ENCODE measurements at regions not wholly inside any gene's neighbourhood (a gene's known extent, or its start where the extent isn't known, plus 50 kb on each side); places are given as distances from the start of the nearest gene placed in this dataset.

- no peak for DNase-seq (ENCODE audit: low spot score)
Observed at GRCh38 chr19:30309905-30310601, 62.1 kb upstream of the ZNF536 start.

GRCh38 chr19:30310602-30311263 lies 61.5 kb upstream of the ZNF536 start:
- DNase-seq (ENCODE audit: low spot score): no peak

GRCh38 chr19:30311911-30312310 lies 60.3 kb upstream of the ZNF536 start:
- no peak for DNase-seq (ENCODE audit: low spot score)

GRCh38 chr19:30312582-30313352 lies 59.4 kb upstream of the ZNF536 start:
- DNase-seq (ENCODE audit: low spot score): no peak

- no peak for DNase-seq (ENCODE audit: low spot score)
Observed at GRCh38 chr19:30313353-30313750, 58.8 kb upstream of the ZNF536 start.

GRCh38 chr19:30314056-30314804 lies 58.0 kb upstream of the ZNF536 start:
- no peak for DNase-seq (ENCODE audit: low spot score)

- no peak for DNase-seq (ENCODE audit: low spot score)
Observed at GRCh38 chr19:30314805-30315155, 57.4 kb upstream of the ZNF536 start.

GRCh38 chr19:30315159-30315558 lies 57.0 kb upstream of the ZNF536 start:
- DNase-seq (ENCODE audit: low spot score): no peak

- no peak for DNase-seq (ENCODE audit: low spot score)
Observed at GRCh38 chr19:30316000-30316491, 56.1 kb upstream of the ZNF536 start.

- DNase-seq (ENCODE audit: low spot score): no peak
Observed at GRCh38 chr19:30316560-30317106, 55.6 kb upstream of the ZNF536 start.

GRCh38 chr19:30317403-30317802 lies 54.8 kb upstream of the ZNF536 start:
- no peak for DNase-seq (ENCODE audit: low spot score)

GRCh38 chr19:30318261-30318660 lies 53.9 kb upstream of the ZNF536 start:
- DNase-seq (ENCODE audit: low spot score): no peak

GRCh38 chr19:30318936-30319335 lies 53.2 kb upstream of the ZNF536 start:
- no peak for DNase-seq (ENCODE audit: low spot score)

GRCh38 chr19:30319411-30319810 lies 52.8 kb upstream of the ZNF536 start:
- no peak for DNase-seq (ENCODE audit: low spot score)

- DNase-seq (ENCODE audit: low spot score): no peak
Observed at GRCh38 chr19:30319876-30320275, 52.3 kb upstream of the ZNF536 start.

- no peak for DNase-seq (ENCODE audit: low spot score)
Observed at GRCh38 chr19:30320466-30320865, 51.7 kb upstream of the ZNF536 start.

- DNase-seq (ENCODE audit: low spot score): no peak
Observed at GRCh38 chr19:30320916-30321315, 51.3 kb upstream of the ZNF536 start.

All from pons (tissue), 1 donor.